ENCODE measurements at regions not wholly inside any gene's neighbourhood (a gene's known extent, or its start where the extent isn't known, plus 50 kb on each side); places are given as distances from the start of the nearest gene placed in this dataset.
"Not testable (repeated sequence)": the region's sequence is repeated elsewhere in the genome, so short reads cannot be mapped to it uniquely, and the experiment has no call there.

DNA sequence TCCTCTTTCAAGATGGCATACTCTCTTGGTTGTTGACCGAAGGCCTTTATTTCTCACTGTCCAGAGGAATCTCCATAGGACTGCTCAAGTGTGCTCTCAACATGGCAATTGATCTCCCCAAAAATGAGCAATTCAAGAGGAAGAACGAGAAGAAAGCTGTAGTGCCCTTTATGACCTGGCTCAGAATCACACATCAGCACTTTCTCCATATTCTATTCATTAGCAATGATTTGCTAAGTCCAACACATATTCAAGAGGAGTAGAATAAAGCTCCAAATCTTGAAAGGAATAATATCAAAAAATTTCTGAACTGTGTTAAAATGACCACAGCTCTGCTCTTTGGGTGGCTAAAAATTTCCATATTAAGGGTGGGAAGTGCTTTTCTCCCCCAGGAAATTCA, 151.6 kb upstream of the SYNPR start:
- no peak overlapping the region for H3K27ac ChIP-seq
- no peaks in the 10 kb centered on the region for H3K9me3 ChIP-seq
- H3K4me1 ChIP-seq = no peaks in the 10 kb centered on the region
- TF ChIP-seq, protein P1, sequence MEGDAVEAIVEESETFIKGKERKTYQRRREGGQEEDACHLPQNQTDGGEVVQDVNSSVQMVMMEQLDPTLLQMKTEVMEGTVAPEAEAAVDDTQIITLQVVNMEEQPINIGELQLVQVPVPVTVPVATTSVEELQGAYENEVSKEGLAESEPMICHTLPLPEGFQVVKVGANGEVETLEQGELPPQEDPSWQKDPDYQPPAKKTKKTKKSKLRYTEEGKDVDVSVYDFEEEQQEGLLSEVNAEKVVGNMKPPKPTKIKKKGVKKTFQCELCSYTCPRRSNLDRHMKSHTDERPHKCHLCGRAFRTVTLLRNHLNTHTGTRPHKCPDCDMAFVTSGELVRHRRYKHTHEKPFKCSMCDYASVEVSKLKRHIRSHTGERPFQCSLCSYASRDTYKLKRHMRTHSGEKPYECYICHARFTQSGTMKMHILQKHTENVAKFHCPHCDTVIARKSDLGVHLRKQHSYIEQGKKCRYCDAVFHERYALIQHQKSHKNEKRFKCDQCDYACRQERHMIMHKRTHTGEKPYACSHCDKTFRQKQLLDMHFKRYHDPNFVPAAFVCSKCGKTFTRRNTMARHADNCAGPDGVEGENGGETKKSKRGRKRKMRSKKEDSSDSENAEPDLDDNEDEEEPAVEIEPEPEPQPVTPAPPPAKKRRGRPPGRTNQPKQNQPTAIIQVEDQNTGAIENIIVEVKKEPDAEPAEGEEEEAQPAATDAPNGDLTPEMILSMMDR (IDR thresholded peaks at IDR 0.05) = no peak
- no peak for DNase-seq
- H3K27me3 ChIP-seq = no peaks in the 10 kb centered on the region
- intact Hi-C loops (cut with DNase I; ENCODE audit: low total_unique reads) = no loop called here
- no peak overlapping the region for H3K4me3 ChIP-seq
- H3K36me3 ChIP-seq = no peaks in the 10 kb centered on the region

DNA sequence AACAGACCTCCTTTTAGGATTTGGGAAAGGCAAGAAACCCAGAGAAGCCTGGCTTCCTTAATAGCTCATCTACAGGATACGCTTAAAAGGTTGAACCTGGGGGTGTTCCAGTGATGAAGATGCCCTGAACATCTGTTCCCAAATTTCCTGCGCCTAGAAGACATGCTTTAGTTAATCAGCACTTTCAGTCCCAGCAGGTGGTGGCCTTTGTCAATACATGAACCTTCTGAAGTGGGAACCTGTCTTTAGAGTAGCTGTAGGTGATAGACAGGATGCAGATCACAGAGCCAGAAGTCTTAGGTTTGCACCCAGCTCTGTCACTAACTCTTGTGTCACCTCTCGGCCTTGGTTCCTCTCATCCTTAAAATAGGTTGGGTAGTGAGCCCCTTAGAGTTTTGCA, 149.7 kb upstream of the SYNPR start:
- intact Hi-C loops (cut with DNase I; ENCODE audit: low total_unique reads) = no loop called here

DNA sequence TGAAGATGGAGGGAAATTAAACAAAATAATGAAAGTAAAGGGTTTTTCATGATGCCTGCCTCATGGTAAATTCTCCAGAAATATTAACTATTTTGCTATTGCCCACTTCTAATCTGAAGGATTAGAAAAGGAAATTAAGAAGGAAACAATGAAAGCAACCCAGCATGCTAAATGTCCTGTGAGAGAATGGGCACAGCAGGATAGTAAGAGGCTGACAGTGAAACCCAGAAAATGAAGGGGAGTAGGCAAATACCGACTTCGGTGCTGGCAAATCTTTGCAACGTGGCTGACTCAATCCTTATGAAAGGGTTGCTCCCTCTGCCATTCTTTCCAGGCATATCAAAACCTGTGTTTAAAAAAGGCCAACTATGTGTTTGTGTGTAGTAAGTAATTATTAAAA, 147.5 kb upstream of the SYNPR start:
- TF ChIP-seq, protein P1 (IDR thresholded peaks at IDR 0.05) = no peak
- H3K4me3 ChIP-seq = no peak overlapping the region
- no peak for DNase-seq
- no peak overlapping the region for H3K27ac ChIP-seq
- no peaks in the 10 kb centered on the region for H3K9me3 ChIP-seq
- H3K4me1 ChIP-seq = no peaks in the 10 kb centered on the region
- intact Hi-C loops (cut with DNase I; ENCODE audit: low total_unique reads) = no loop called here
- H3K36me3 ChIP-seq = no peaks in the 10 kb centered on the region
- H3K27me3 ChIP-seq = no peaks in the 10 kb centered on the region

More for the DNA sequence above, 149.7 kb upstream of the SYNPR start:
- Histone ChIP-seq H3K36me3 (no peaks in the 10 kb centered on the region), H3K27ac (no peak overlapping the region), H3K4me1 (no peaks in the 10 kb centered on the region), H3K27me3 (no peaks in the 10 kb centered on the region), H3K4me3 (no peak overlapping the region), H3K9me3 (no peaks in the 10 kb centered on the region)
- DNase-seq = no peak
- TF ChIP-seq, protein P1 (IDR thresholded peaks at IDR 0.05) = no peak

DNA sequence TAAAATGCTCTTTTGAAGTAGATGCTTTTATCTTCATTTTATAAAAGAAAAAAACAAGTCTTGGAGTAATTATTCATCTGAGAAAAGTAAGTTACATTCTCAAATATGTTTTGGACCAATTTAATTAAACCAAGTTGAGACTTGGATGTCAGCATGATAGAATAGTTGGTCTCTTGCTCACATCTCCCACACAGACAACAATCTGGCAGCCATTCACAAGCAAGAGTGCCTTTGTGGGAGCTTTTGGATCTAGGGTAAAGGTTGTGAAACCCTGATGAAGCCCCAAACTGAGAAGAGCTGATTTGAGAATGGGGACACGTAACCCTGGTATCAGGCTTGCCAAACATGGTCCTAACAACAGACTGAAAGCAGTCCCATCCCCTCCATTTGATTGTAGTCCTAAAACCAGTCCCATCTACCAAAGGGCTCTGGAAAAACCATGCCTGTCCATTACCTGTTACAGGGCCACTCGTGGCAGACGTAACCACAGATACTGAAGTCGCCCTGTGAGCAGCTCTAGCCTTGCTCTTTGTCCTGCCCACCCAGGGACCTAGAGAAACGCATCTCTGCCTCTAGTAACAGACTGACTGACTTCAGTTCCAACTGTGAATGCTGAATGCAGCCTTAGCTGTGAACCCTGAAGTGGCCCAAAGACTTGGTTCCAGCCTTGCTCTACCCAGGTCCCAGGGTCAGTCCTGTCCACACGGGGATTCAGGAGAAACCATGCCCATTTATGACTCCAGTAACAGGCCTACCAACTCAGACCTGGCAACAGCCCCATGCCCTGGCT, 145.5 kb upstream of the SYNPR start:
- Histone ChIP-seq H3K27me3 (no peaks in the 10 kb centered on the region), H3K27ac (no peak overlapping the region)

DNA sequence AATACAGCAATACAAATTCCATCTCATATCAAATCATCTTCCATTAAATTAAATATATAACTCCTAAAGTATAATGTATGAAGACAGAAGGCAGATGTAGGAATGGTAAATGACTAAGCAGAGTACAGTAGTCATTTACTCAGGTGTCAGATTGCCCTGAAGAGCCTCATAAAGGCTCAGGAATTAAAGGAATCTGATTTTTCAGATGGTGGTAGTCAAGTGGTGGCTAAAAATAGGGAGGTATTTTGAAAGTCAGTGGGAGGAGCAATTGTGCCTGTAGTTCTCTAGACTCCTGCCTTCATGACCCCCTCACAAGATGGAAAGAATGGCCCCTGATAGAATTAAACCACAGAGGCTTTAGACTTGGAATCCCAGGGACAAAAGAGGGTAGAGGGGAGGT, 142.7 kb upstream of the SYNPR start:
- Histone ChIP-seq H3K4me1 (no peaks in the 10 kb centered on the region), H3K27ac (no peak overlapping the region), H3K9me3 (no peaks in the 10 kb centered on the region), H3K27me3 (no peaks in the 10 kb centered on the region), H3K36me3 (no peaks in the 10 kb centered on the region), H3K4me3 (no peak overlapping the region)
- TF ChIP-seq, protein P1 (IDR thresholded peaks at IDR 0.05) = no peak
- DNase-seq = no peak
- intact Hi-C loops (cut with DNase I; ENCODE audit: low total_unique reads) = no loop called here

More for the DNA sequence above, 145.5 kb upstream of the SYNPR start:
- no peaks in the 10 kb centered on the region for H3K36me3 ChIP-seq
- no peaks in the 10 kb centered on the region for H3K4me1 ChIP-seq
- TF ChIP-seq, protein P1 (IDR thresholded peaks at IDR 0.05) = no peak
- intact Hi-C loops (cut with DNase I; ENCODE audit: low total_unique reads) = no loop called here
- no peak for DNase-seq
- no peak overlapping the region for H3K4me3 ChIP-seq
- no peaks in the 10 kb centered on the region for H3K9me3 ChIP-seq

DNA sequence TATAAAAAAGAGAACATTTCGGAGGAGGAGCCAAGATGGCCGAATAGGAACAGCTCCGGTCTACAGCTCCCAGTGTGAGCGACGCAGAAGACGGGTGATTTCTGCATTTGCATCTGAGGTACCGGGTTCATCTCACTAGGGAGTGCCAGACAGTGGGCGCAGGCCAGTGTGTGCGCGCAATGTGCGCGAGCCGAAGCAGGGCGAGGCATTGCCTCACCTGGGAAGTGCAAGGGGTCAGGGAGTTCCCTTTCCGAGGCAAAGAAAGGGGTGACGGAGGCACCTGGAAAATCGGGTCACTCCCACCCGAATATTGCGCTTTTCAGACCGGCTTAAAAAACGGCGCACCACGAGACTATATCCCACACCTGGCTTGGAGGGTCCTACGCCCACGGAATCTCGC, 141.9 kb upstream of the SYNPR start:
- intact Hi-C loops (cut with DNase I; ENCODE audit: low total_unique reads); DNase-seq; H3K4me1 ChIP-seq: not testable (repeated sequence)

More for the DNA sequence above, 141.9 kb upstream of the SYNPR start:
- H3K36me3 ChIP-seq, H3K9me3 ChIP-seq, H3K4me3 ChIP-seq, H3K27ac ChIP-seq, H3K27me3 ChIP-seq: not testable (repeated sequence)
